ENCODE measurements at regions not wholly inside any gene's neighbourhood (a gene's known extent, or its start where the extent isn't known, plus 50 kb on each side); places are given as distances from the start of the nearest gene placed in this dataset.

- no peak for TF ChIP-seq EZH2 (IDR thresholded peaks at IDR 0.05)
- TF ChIP-seq, protein P1, sequence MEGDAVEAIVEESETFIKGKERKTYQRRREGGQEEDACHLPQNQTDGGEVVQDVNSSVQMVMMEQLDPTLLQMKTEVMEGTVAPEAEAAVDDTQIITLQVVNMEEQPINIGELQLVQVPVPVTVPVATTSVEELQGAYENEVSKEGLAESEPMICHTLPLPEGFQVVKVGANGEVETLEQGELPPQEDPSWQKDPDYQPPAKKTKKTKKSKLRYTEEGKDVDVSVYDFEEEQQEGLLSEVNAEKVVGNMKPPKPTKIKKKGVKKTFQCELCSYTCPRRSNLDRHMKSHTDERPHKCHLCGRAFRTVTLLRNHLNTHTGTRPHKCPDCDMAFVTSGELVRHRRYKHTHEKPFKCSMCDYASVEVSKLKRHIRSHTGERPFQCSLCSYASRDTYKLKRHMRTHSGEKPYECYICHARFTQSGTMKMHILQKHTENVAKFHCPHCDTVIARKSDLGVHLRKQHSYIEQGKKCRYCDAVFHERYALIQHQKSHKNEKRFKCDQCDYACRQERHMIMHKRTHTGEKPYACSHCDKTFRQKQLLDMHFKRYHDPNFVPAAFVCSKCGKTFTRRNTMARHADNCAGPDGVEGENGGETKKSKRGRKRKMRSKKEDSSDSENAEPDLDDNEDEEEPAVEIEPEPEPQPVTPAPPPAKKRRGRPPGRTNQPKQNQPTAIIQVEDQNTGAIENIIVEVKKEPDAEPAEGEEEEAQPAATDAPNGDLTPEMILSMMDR (IDR thresholded peaks at IDR 0.05) = no peak
These were observed 622.9 kb upstream of the ADAMTS5 start for GRCh38 chr21:27589781-27590180.
